ENCODE measurements at regions not wholly inside any gene's neighbourhood (a gene's known extent, or its start where the extent isn't known, plus 50 kb on each side); places are given as distances from the start of the nearest gene placed in this dataset.

- TF ChIP-seq POU2F2 (IDR thresholded peaks at IDR 0.05; ENCODE audit: low read depth, low read length) (no peak), POLR2A (IDR thresholded peaks at IDR 0.05; ENCODE audit: low read depth, low read length) (no peak), PAX5 (IDR thresholded peaks at IDR 0.05; ENCODE audit: insufficient read depth, low read length, severe bottlenecking) (no peak), POLR2AphosphoS5 (IDR thresholded peaks at IDR 0.05; ENCODE audit: low read depth, low read length) (no peak), TAF1 (IDR thresholded peaks at IDR 0.05; ENCODE audit: low read depth, low read length) (no peak), SPI1 (IDR thresholded peaks at IDR 0.05; ENCODE audit: low read depth, low read length) (no peak)
- DNase-seq (ENCODE audit: insufficient read length, low spot score) (no peak), FAIRE-seq (no peak)
These were observed 589.7 kb downstream of the LMO4 start for GRCh38 chr1:87918398-87918797.

- FAIRE-seq (no peak), DNase-seq (ENCODE audit: insufficient read length, low spot score) (no peak)
- no peak for TF ChIP-seq POLR2A (IDR thresholded peaks at IDR 0.05; ENCODE audit: low read depth, low read length)
- TF ChIP-seq POLR2AphosphoS5 (IDR thresholded peaks at IDR 0.05; ENCODE audit: low read depth, low read length) = no peak
- TF ChIP-seq SPI1 (IDR thresholded peaks at IDR 0.05; ENCODE audit: low read depth, low read length) = no peak
- no peak for TF ChIP-seq PAX5 (IDR thresholded peaks at IDR 0.05; ENCODE audit: insufficient read depth, low read length, severe bottlenecking)
- no peak for TF ChIP-seq TAF1 (IDR thresholded peaks at IDR 0.05; ENCODE audit: low read depth, low read length)
- no peak for TF ChIP-seq POU2F2 (IDR thresholded peaks at IDR 0.05; ENCODE audit: low read depth, low read length)
These were observed 594.2 kb downstream of the LMO4 start for GRCh38 chr1:87922885-87923284.

- TF ChIP-seq SPI1 (IDR thresholded peaks at IDR 0.05; ENCODE audit: low read depth, low read length) (no peak), POLR2A (IDR thresholded peaks at IDR 0.05; ENCODE audit: low read depth, low read length) (no peak), PAX5 (IDR thresholded peaks at IDR 0.05; ENCODE audit: insufficient read depth, low read length, severe bottlenecking) (no peak), POLR2AphosphoS5 (IDR thresholded peaks at IDR 0.05; ENCODE audit: low read depth, low read length) (no peak), TAF1 (IDR thresholded peaks at IDR 0.05; ENCODE audit: low read depth, low read length) (no peak), POU2F2 (IDR thresholded peaks at IDR 0.05; ENCODE audit: low read depth, low read length) (no peak)
- DNase-seq (ENCODE audit: insufficient read length, low spot score) = no peak
- no peak for FAIRE-seq
These were observed 597.6 kb downstream of the LMO4 start for GRCh38 chr1:87926131-87926830.

GRCh38 chr1:87926921-87927320, 598.2 kb downstream of the LMO4 start:
- DNase-seq (ENCODE audit: insufficient read length, low spot score) = no peak
- TF ChIP-seq POLR2A (IDR thresholded peaks at IDR 0.05; ENCODE audit: low read depth, low read length) (no peak), POLR2AphosphoS5 (IDR thresholded peaks at IDR 0.05; ENCODE audit: low read depth, low read length) (no peak), PAX5 (IDR thresholded peaks at IDR 0.05; ENCODE audit: insufficient read depth, low read length, severe bottlenecking) (no peak), POU2F2 (IDR thresholded peaks at IDR 0.05; ENCODE audit: low read depth, low read length) (no peak), TAF1 (IDR thresholded peaks at IDR 0.05; ENCODE audit: low read depth, low read length) (no peak), SPI1 (IDR thresholded peaks at IDR 0.05; ENCODE audit: low read depth, low read length) (no peak)

GRCh38 chr1:87927391-87928280, 599.0 kb downstream of the LMO4 start:
- DNase-seq (ENCODE audit: insufficient read length, low spot score) (no peak), FAIRE-seq (no peak)
- TF ChIP-seq PAX5 (IDR thresholded peaks at IDR 0.05; ENCODE audit: insufficient read depth, low read length, severe bottlenecking) (no peak), TAF1 (IDR thresholded peaks at IDR 0.05; ENCODE audit: low read depth, low read length) (no peak), POU2F2 (IDR thresholded peaks at IDR 0.05; ENCODE audit: low read depth, low read length) (no peak), POLR2AphosphoS5 (IDR thresholded peaks at IDR 0.05; ENCODE audit: low read depth, low read length) (no peak), SPI1 (IDR thresholded peaks at IDR 0.05; ENCODE audit: low read depth, low read length) (no peak), POLR2A (IDR thresholded peaks at IDR 0.05; ENCODE audit: low read depth, low read length) (no peak)

More at GRCh38 chr1:87926921-87927320, 598.2 kb downstream of the LMO4 start:
- FAIRE-seq = no peak

- no peak for FAIRE-seq
- DNase-seq (ENCODE audit: insufficient read length, low spot score) = no peak
- TF ChIP-seq TAF1 (IDR thresholded peaks at IDR 0.05; ENCODE audit: low read depth, low read length) = no peak
These were observed 599.9 kb downstream of the LMO4 start for GRCh38 chr1:87928623-87929022.

GRCh38 chr1:87929906-87930305, 601.2 kb downstream of the LMO4 start:
- DNase-seq (ENCODE audit: insufficient read length, low spot score) = no peak
- no peak for FAIRE-seq
- TF ChIP-seq POU2F2 (IDR thresholded peaks at IDR 0.05; ENCODE audit: low read depth, low read length) = no peak
- TF ChIP-seq PAX5 (IDR thresholded peaks at IDR 0.05; ENCODE audit: insufficient read depth, low read length, severe bottlenecking) = no peak
- TF ChIP-seq SPI1 (IDR thresholded peaks at IDR 0.05; ENCODE audit: low read depth, low read length) = no peak
- no peak for TF ChIP-seq TAF1 (IDR thresholded peaks at IDR 0.05; ENCODE audit: low read depth, low read length)
- TF ChIP-seq POLR2AphosphoS5 (IDR thresholded peaks at IDR 0.05; ENCODE audit: low read depth, low read length) = no peak
- TF ChIP-seq POLR2A (IDR thresholded peaks at IDR 0.05; ENCODE audit: low read depth, low read length) = no peak

- TF ChIP-seq POLR2AphosphoS5 (IDR thresholded peaks at IDR 0.05; ENCODE audit: low read depth, low read length) (no peak), SPI1 (IDR thresholded peaks at IDR 0.05; ENCODE audit: low read depth, low read length) (no peak), TAF1 (IDR thresholded peaks at IDR 0.05; ENCODE audit: low read depth, low read length) (no peak), PAX5 (IDR thresholded peaks at IDR 0.05; ENCODE audit: insufficient read depth, low read length, severe bottlenecking) (no peak), POU2F2 (IDR thresholded peaks at IDR 0.05; ENCODE audit: low read depth, low read length) (no peak), POLR2A (IDR thresholded peaks at IDR 0.05; ENCODE audit: low read depth, low read length) (no peak)
- DNase-seq (ENCODE audit: insufficient read length, low spot score) (no peak), FAIRE-seq (no peak)
These were observed 602.1 kb downstream of the LMO4 start for GRCh38 chr1:87930796-87931195.

GRCh38 chr1:87933171-87933570, 604.5 kb downstream of the LMO4 start:
- FAIRE-seq (no peak), DNase-seq (ENCODE audit: insufficient read length, low spot score) (no peak)
- no peak for TF ChIP-seq POLR2AphosphoS5 (IDR thresholded peaks at IDR 0.05; ENCODE audit: low read depth, low read length)
- no peak for TF ChIP-seq POLR2A (IDR thresholded peaks at IDR 0.05; ENCODE audit: low read depth, low read length)
- no peak for TF ChIP-seq SPI1 (IDR thresholded peaks at IDR 0.05; ENCODE audit: low read depth, low read length)
- no peak for TF ChIP-seq POU2F2 (IDR thresholded peaks at IDR 0.05; ENCODE audit: low read depth, low read length)
- no peak for TF ChIP-seq TAF1 (IDR thresholded peaks at IDR 0.05; ENCODE audit: low read depth, low read length)
- no peak for TF ChIP-seq PAX5 (IDR thresholded peaks at IDR 0.05; ENCODE audit: insufficient read depth, low read length, severe bottlenecking)
